Mesenchymal stem cell (in vitro differentiated cells and primary cell): ENCODE measurements at regions not wholly inside any gene's neighbourhood (a gene's known extent, or its start where the extent isn't known, plus 50 kb on each side); places are given as distances from the start of the nearest gene placed in this dataset.

ENCODE experiments used
- DNase-seq: peaks from one replicate; pipeline ENCODE4 v3.0.0-alpha.2; 2013
- H2AFZ ChIP-seq: one replicate; pipeline ENCODE4 v1.6.1; 2013; ENCODE audit warnings: low read depth, mild to moderate bottlenecking, control low read depth, inconsistent platforms, low read length, moderate library complexity
- H2AK5ac ChIP-seq: 2 replicates; pipeline ENCODE4 v1.6.1; 2013; ENCODE audit warnings: low read length, moderate library complexity, mild to moderate bottlenecking, inconsistent platforms; ENCODE audit not compliant: severe bottlenecking
- H2BK120ac ChIP-seq: one replicate; pipeline ENCODE4 v1.6.1; 2013; ENCODE audit warnings: low read depth, mild to moderate bottlenecking, inconsistent platforms, low read length, moderate library complexity
- H2BK12ac ChIP-seq, 2 experiments: one replicate each; pipeline ENCODE4 v1.6.1; 2013; ENCODE audit warnings: inconsistent platforms in 2 of 2, low read length in 2 of 2, mild to moderate bottlenecking in 2 of 2, moderate library complexity in 2 of 2, control low read depth in 1 of 2
- H2BK15ac ChIP-seq: one replicate; pipeline ENCODE4 v1.6.1; 2013; ENCODE audit warnings: mild to moderate bottlenecking, low read depth, inconsistent platforms; ENCODE audit not compliant: poor library complexity, severe bottlenecking
- H2BK5ac ChIP-seq: 2 replicates; pipeline ENCODE4 v1.6.1; 2013; ENCODE audit warnings: low read depth, mild to moderate bottlenecking, low read length, control low read depth, inconsistent platforms; ENCODE audit not compliant: poor library complexity, severe bottlenecking
- H3K14ac ChIP-seq, 2 experiments: one replicate each; pipeline ENCODE4 v1.6.1; 2013; ENCODE audit warnings: inconsistent platforms in 2 of 2, low read length in 2 of 2, control low read depth in 1 of 2, mild to moderate bottlenecking in 1 of 2, moderate library complexity in 1 of 2
- H3K18ac ChIP-seq, 2 experiments: one replicate each; pipeline ENCODE4 v1.6.1; 2013; ENCODE audit warnings: inconsistent platforms in 2 of 2, low read length in 2 of 2, control low read depth in 1 of 2, low read depth in 1 of 2, mild to moderate bottlenecking in 1 of 2
- H3K23ac ChIP-seq, 2 experiments: one replicate each; pipeline ENCODE4 v1.6.1; 2013; ENCODE audit warnings: inconsistent platforms in 2 of 2, low read length in 2 of 2, mild to moderate bottlenecking in 2 of 2, moderate library complexity in 2 of 2, control low read depth in 1 of 2
- H3K27ac ChIP-seq: 2 replicates; pipeline ENCODE4 v1.5.1; 2013; ENCODE audit warnings: mild to moderate bottlenecking, moderate library complexity, low read length, control low read depth, inconsistent platforms; ENCODE audit not compliant: poor library complexity, severe bottlenecking
- H3K27me3 ChIP-seq, 2 experiments: 2 replicates each; pipeline versions ENCODE4 v1.6.1 to v1.7.0; 2013; ENCODE audit warnings: low read length in 2 of 2, mild to moderate bottlenecking in 2 of 2, moderate library complexity in 2 of 2, control low read depth in 1 of 2, inconsistent platforms in 1 of 2; ENCODE audit not compliant: control insufficient read depth in 1 of 2, insufficient read depth in 1 of 2
- H3K36me3 ChIP-seq, 2 experiments: 2 replicates each; pipeline versions ENCODE4 v1.6.1 to v1.7.0; 2013; ENCODE audit warnings: low read length in 2 of 2, control low read depth in 1 of 2, inconsistent platforms in 1 of 2, low read depth in 1 of 2, mild to moderate bottlenecking in 1 of 2; ENCODE audit not compliant: insufficient read depth in 2 of 2, control insufficient read depth in 1 of 2
- H3K4ac ChIP-seq, 2 experiments: one replicate each; pipeline ENCODE4 v1.6.1; 2013; ENCODE audit warnings: inconsistent platforms in 2 of 2, low read length in 2 of 2, mild to moderate bottlenecking in 2 of 2, moderate library complexity in 2 of 2, control low read depth in 1 of 2, low read depth in 1 of 2
- H3K4me1 ChIP-seq: 2 replicates; pipeline ENCODE4 v1.6.1; 2013; ENCODE audit warnings: low read depth, low read length, control low read depth; ENCODE audit not compliant: control insufficient read depth, insufficient read depth
- H3K4me2 ChIP-seq: 2 replicates; pipeline ENCODE4 v1.6.1; 2013; ENCODE audit warnings: low read length, mild to moderate bottlenecking, inconsistent platforms; ENCODE audit not compliant: poor library complexity, severe bottlenecking
- H3K4me3 ChIP-seq, 2 experiments: 2 replicates each; pipeline versions ENCODE4 v1.5.1 to v1.7.0; 2013; ENCODE audit warnings: low read length in 2 of 2, mild to moderate bottlenecking in 2 of 2, control low read depth in 1 of 2, low read depth in 1 of 2; ENCODE audit not compliant: insufficient read depth in 1 of 2
- H3K79me1 ChIP-seq: replicated peaks from 2 replicates; pipeline ENCODE4 v1.6.1; 2013; ENCODE audit warnings: mild to moderate bottlenecking, control low read depth, low read length, inconsistent platforms; ENCODE audit not compliant: poor library complexity, severe bottlenecking
- H3K9ac ChIP-seq: 2 replicates; pipeline ENCODE4 v1.7.0; 2013; ENCODE audit warnings: mild to moderate bottlenecking, low read length, moderate library complexity
- H3K9me3 ChIP-seq: 2 replicates; pipeline ENCODE4 v1.7.0; 2013; ENCODE audit warnings: mild to moderate bottlenecking, low read length; ENCODE audit not compliant: control insufficient read depth
- H4K8ac ChIP-seq: one replicate; pipeline ENCODE4 v1.6.1; 2013; ENCODE audit warnings: inconsistent platforms, mild to moderate bottlenecking, low read length, moderate library complexity
- H4K91ac ChIP-seq: one replicate; pipeline ENCODE4 v1.6.1; 2013; ENCODE audit warnings: mild to moderate bottlenecking, low read length, inconsistent platforms
- WGBS: methylation state at CpG from one replicate; pipeline ENCODE4 v1.1.7; 2013; ENCODE audit warnings: mixed read lengths; 5-methylcytosine and 5-hydroxymethylcytosine counted together

GRCh38 chr2:200144571-200144970, 161.9 kb upstream of the SPATS2L start:
- Histone ChIP-seq H3K9me3 (peaks cover 7% of the 10 kb centered on the region), H3K27ac (no peak overlapping the region), H4K8ac (no peak overlapping the region), H3K4me3 (no peak overlapping the region), H3K14ac (no peak overlapping the region), H2BK120ac (no peak overlapping the region), H3K9ac (no peak overlapping the region), H4K91ac (no peak overlapping the region), H3K4ac (no peak overlapping the region), H3K79me1 (no peaks in the 10 kb centered on the region), H3K23ac (no peak overlapping the region), H3K4me1 (no peaks in the 10 kb centered on the region), H2AFZ (no peak overlapping the region), H2BK15ac (no peak overlapping the region), H3K27me3 (no peaks in the 10 kb centered on the region), H2BK12ac (no peak overlapping the region), H2BK5ac (no peak overlapping the region), H3K4me2 (no peak overlapping the region), H2AK5ac (no peak overlapping the region), H3K18ac (no peak overlapping the region), H3K36me3 (no peaks in the 10 kb centered on the region)
- 95% methylated on average over 2 of the region's 2 CpGs for WGBS
- no peak for DNase-seq

- no CpG with 5 or more reads among the region's 3 CpGs for WGBS
- no peak overlapping the region for H4K8ac ChIP-seq
- no peak overlapping the region for H3K18ac ChIP-seq
- no peak overlapping the region for H3K4me2 ChIP-seq
- H2BK15ac ChIP-seq: no peak overlapping the region
- no peak overlapping the region for H3K27ac ChIP-seq
- H2AK5ac ChIP-seq: no peak overlapping the region
- no peak for DNase-seq
- peaks cover 26% of the 10 kb centered on the region for H3K9me3 ChIP-seq
- no peak overlapping the region for H2BK12ac ChIP-seq
- H3K9ac ChIP-seq: no peak overlapping the region
- no peaks in the 10 kb centered on the region for H3K4me1 ChIP-seq
- no peak overlapping the region for H3K14ac ChIP-seq
- no peak overlapping the region for H2BK120ac ChIP-seq
- no peak overlapping the region for H2BK5ac ChIP-seq
- H3K4ac ChIP-seq: no peak overlapping the region
- H3K4me3 ChIP-seq: no peak overlapping the region
- no peaks in the 10 kb centered on the region for H3K79me1 ChIP-seq
- H4K91ac ChIP-seq: no peak overlapping the region
- H3K23ac ChIP-seq: no peak overlapping the region
- no peak overlapping the region for H2AFZ ChIP-seq
- H3K36me3 ChIP-seq: no peaks in the 10 kb centered on the region
- H3K27me3 ChIP-seq: no peaks in the 10 kb centered on the region
Observed at GRCh38 chr2:200146501-200146900, 160.0 kb upstream of the SPATS2L start.

- no peak overlapping the region for H3K4ac ChIP-seq
- DNase-seq: no peak
- no peak overlapping the region for H3K18ac ChIP-seq
- H3K79me1 ChIP-seq: no peaks in the 10 kb centered on the region
- H2BK5ac ChIP-seq: no peak overlapping the region
- 97% methylated on average over 1 of the region's 2 CpGs for WGBS
- H2BK12ac ChIP-seq: no peak overlapping the region
- H3K14ac ChIP-seq: no peak overlapping the region
- peaks cover 26% of the 10 kb centered on the region for H3K9me3 ChIP-seq
- no peak overlapping the region for H3K4me2 ChIP-seq
- H3K4me1 ChIP-seq: no peaks in the 10 kb centered on the region
- H2BK15ac ChIP-seq: no peak overlapping the region
- no peaks in the 10 kb centered on the region for H3K27me3 ChIP-seq
- H3K27ac ChIP-seq: no peak overlapping the region
- no peak overlapping the region for H2AK5ac ChIP-seq
- no peak overlapping the region for H4K8ac ChIP-seq
- no peak overlapping the region for H4K91ac ChIP-seq
- no peak overlapping the region for H3K4me3 ChIP-seq
- H3K9ac ChIP-seq: no peak overlapping the region
- no peaks in the 10 kb centered on the region for H3K36me3 ChIP-seq
- no peak overlapping the region for H2AFZ ChIP-seq
- no peak overlapping the region for H3K23ac ChIP-seq
- H2BK120ac ChIP-seq: no peak overlapping the region
Observed at GRCh38 chr2:200147371-200147770, 159.1 kb upstream of the SPATS2L start.

DNA sequence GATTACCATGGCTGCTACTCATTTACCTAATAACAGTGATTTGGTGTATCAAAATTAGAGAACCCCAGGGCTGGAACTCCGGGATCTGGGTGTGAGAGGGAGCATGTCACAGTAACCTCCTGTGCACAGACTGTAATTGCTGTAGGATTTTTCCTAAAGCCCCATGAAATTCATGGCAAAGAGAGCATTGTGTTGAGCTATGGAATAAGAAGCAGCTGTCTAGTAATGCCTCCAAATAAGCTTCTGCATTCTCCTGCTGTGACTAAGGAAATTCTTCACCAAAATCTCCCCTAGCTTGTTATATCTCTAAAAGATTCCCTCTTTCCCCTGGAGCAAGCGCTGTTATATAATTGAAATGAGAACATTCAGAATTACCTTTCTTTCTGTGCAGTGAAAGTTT, 158.1 kb upstream of the SPATS2L start:
- Histone ChIP-seq H3K27me3 (no peaks in the 10 kb centered on the region), H3K9me3 (peaks cover 26% of the 10 kb centered on the region), H2BK120ac (no peak overlapping the region), H2AK5ac (no peak overlapping the region), H4K8ac (no peak overlapping the region), H3K36me3 (no peaks in the 10 kb centered on the region), H3K4me2 (no peak overlapping the region), H3K9ac (no peak overlapping the region), H2AFZ (no peak overlapping the region), H3K4me3 (no peak overlapping the region), H2BK15ac (no peak overlapping the region), H4K91ac (no peak overlapping the region), H3K79me1 (no peaks in the 10 kb centered on the region), H3K18ac (no peak overlapping the region), H3K4me1 (no peaks in the 10 kb centered on the region), H2BK12ac (no peak overlapping the region), H3K14ac (no peak overlapping the region), H3K23ac (no peak overlapping the region), H3K4ac (no peak overlapping the region), H3K27ac (no peak overlapping the region), H2BK5ac (no peak overlapping the region)
- WGBS: 67% methylated on average over 1 of the region's 2 CpGs
- DNase-seq: no peak
